ENCODE measurements at regions not wholly inside any gene's neighbourhood (a gene's known extent, or its start where the extent isn't known, plus 50 kb on each side); places are given as distances from the start of the nearest gene placed in this dataset.

- Histone ChIP-seq H3K4me1 (ENCODE audit: insufficient read depth, low read length) (no peaks in the 10 kb centered on the region), H2BK5ac (ENCODE audit: insufficient read length, low read length) (no peak overlapping the region), H3T11ph (ENCODE audit: low read length) (no peak overlapping the region), H2BK15ac (ENCODE audit: low read depth, low read length) (no peak overlapping the region), H3K4ac (ENCODE audit: low read depth, low read length) (no peak overlapping the region), H3K79me1 (ENCODE audit: insufficient read depth, low read depth, low read length, poor library complexity, severe bottlenecking) (no peaks in the 10 kb centered on the region), H3K14ac (ENCODE audit: insufficient read depth, low read length) (no peak overlapping the region), H3K27me3 (ENCODE audit: insufficient read depth, low read length) (no peaks in the 10 kb centered on the region; the same call in 1 of the 2 replicates), H4K91ac (ENCODE audit: insufficient read length, low read depth, low read length) (no peak overlapping the region), H3K9ac (ENCODE audit: extremely low read depth, insufficient read length, low read length) (no peak overlapping the region), H2BK120ac (ENCODE audit: low read depth, low read length, poor library complexity, severe bottlenecking) (no peak overlapping the region), H3K18ac (ENCODE audit: insufficient read length, low read depth, low read length) (no peak overlapping the region), H3K23me2 (ENCODE audit: insufficient read length, low read depth, low read length, poor library complexity, severe bottlenecking) (no peaks in the 10 kb centered on the region), H2BK12ac (ENCODE audit: insufficient read length, low read depth, low read length) (no peak overlapping the region), H2BK20ac (ENCODE audit: low read depth, low read length, poor library complexity, severe bottlenecking) (no peak overlapping the region), H3K56ac (ENCODE audit: insufficient read length, low read depth, low read length) (no peak overlapping the region), H3K79me2 (ENCODE audit: insufficient read depth, low read length) (no peaks in the 10 kb centered on the region), H4K8ac (replicated peaks; ENCODE audit: insufficient read length, low read depth, low read length) (no peak overlapping the region), H3K27ac (ENCODE audit: insufficient read length, low read depth, low read length) (no peak overlapping the region), H2AFZ (ENCODE audit: low read length) (no peak overlapping the region), H2AK5ac (ENCODE audit: insufficient read length, low read length) (no peak overlapping the region), H3K4me2 (ENCODE audit: insufficient read depth, insufficient read length, low read length) (no peak overlapping the region), H3K23ac (ENCODE audit: insufficient read length, low read depth, low read length) (no peak overlapping the region), H4K5ac (ENCODE audit: insufficient read length, low read depth, low read length) (no peak overlapping the region), H4K20me1 (ENCODE audit: control insufficient read depth, insufficient read depth, insufficient read length) (no peaks in the 10 kb centered on the region), H3K9me3 (ENCODE audit: control insufficient read depth, low read depth, low read length) (no peaks in the 10 kb centered on the region)
- no peak overlapping the region for H3K4me3 Mint-ChIP-seq
- TF ChIP-seq CTCF (conservative IDR thresholded peaks at IDR 0.05) = no peak
- H3K9me3 Mint-ChIP-seq = no peaks in the 10 kb centered on the region
- H3K4me1 Mint-ChIP-seq = no peaks in the 10 kb centered on the region; a peak in 2 of 4 replicates
- WGBS (ENCODE audit: extremely low coverage, insufficient read length, low lambda C conversion rate) = no CpG with 5 or more reads among the region's 4 CpGs
- DNase-seq = no peak
- H3K27ac Mint-ChIP-seq = no peak overlapping the region; a peak in 1 of 7 replicates
- H3K27me3 Mint-ChIP-seq (ENCODE audit: low read depth) = 0 out of 2 replicates have a peak, but pooled peaks cover 2% of the 10 kb centered on the region
- H3K36me3 Mint-ChIP-seq (ENCODE audit: insufficient read depth in 1 of 3, low read depth in 3 of 3) = no peaks in the 10 kb centered on the region
Observed at GRCh38 chr5:9817819-9818218, 187.7 kb upstream of the TAS2R1 start.
